ENCODE measurements at regions not wholly inside any gene's neighbourhood (a gene's known extent, or its start where the extent isn't known, plus 50 kb on each side); places are given as distances from the start of the nearest gene placed in this dataset.

DNA sequence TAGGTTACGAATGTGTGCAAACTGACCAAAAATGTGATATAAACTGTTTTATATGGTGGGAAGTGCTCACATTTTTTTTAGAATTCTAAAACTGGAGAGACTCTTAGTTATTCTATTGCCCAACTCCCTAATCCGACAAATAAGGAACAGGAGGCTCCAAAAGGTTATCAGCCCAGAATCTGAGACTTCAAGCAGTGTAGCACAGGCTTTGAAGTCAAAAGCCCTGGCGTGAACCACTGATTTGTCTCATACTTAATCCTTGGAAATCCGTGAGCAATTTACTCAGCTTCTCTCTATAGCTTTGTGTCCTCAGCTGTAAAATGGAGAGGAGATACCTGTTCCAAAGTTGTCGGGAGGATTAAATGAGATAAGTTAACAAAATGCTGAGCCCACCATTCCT is 368.8 kb upstream of the SASH1 start:
- TF ChIP-seq TCF12 (IDR thresholded peaks at IDR 0.05; ENCODE audit: low read depth) (no peak), FOXM1 (IDR thresholded peaks at IDR 0.05; ENCODE audit: borderline replicate concordance, low read depth) (no peak), RAD21 (IDR thresholded peaks at IDR 0.05; ENCODE audit: low read depth) (no peak), CREB1 (IDR thresholded peaks at IDR 0.05; ENCODE audit: low read depth) (no peak), TEAD4 (IDR thresholded peaks at IDR 0.05) (no peak), EP300 (IDR thresholded peaks at IDR 0.05; ENCODE audit: borderline replicate concordance) (no peak), EGR1 (IDR thresholded peaks at IDR 0.05) (no peak), ZBTB7A (IDR thresholded peaks at IDR 0.05; ENCODE audit: low read depth) (no peak), CEBPB (IDR thresholded peaks at IDR 0.05) (no peak), NFIC (IDR thresholded peaks at IDR 0.05) (no peak)
- TF ChIP-seq, protein P1, sequence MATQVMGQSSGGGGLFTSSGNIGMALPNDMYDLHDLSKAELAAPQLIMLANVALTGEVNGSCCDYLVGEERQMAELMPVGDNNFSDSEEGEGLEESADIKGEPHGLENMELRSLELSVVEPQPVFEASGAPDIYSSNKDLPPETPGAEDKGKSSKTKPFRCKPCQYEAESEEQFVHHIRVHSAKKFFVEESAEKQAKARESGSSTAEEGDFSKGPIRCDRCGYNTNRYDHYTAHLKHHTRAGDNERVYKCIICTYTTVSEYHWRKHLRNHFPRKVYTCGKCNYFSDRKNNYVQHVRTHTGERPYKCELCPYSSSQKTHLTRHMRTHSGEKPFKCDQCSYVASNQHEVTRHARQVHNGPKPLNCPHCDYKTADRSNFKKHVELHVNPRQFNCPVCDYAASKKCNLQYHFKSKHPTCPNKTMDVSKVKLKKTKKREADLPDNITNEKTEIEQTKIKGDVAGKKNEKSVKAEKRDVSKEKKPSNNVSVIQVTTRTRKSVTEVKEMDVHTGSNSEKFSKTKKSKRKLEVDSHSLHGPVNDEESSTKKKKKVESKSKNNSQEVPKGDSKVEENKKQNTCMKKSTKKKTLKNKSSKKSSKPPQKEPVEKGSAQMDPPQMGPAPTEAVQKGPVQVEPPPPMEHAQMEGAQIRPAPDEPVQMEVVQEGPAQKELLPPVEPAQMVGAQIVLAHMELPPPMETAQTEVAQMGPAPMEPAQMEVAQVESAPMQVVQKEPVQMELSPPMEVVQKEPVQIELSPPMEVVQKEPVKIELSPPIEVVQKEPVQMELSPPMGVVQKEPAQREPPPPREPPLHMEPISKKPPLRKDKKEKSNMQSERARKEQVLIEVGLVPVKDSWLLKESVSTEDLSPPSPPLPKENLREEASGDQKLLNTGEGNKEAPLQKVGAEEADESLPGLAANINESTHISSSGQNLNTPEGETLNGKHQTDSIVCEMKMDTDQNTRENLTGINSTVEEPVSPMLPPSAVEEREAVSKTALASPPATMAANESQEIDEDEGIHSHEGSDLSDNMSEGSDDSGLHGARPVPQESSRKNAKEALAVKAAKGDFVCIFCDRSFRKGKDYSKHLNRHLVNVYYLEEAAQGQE (IDR thresholded peaks at IDR 0.05; ENCODE audit: low read depth), result no peak
- TF ChIP-seq, protein P2, sequence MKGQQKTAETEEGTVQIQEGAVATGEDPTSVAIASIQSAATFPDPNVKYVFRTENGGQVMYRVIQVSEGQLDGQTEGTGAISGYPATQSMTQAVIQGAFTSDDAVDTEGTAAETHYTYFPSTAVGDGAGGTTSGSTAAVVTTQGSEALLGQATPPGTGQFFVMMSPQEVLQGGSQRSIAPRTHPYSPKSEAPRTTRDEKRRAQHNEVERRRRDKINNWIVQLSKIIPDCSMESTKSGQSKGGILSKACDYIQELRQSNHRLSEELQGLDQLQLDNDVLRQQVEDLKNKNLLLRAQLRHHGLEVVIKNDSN (IDR thresholded peaks at IDR 0.05), result no peak
- TF ChIP-seq, protein P3, sequence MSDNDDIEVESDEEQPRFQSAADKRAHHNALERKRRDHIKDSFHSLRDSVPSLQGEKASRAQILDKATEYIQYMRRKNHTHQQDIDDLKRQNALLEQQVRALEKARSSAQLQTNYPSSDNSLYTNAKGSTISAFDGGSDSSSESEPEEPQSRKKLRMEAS (IDR thresholded peaks at IDR 0.05), result no peak

DNA sequence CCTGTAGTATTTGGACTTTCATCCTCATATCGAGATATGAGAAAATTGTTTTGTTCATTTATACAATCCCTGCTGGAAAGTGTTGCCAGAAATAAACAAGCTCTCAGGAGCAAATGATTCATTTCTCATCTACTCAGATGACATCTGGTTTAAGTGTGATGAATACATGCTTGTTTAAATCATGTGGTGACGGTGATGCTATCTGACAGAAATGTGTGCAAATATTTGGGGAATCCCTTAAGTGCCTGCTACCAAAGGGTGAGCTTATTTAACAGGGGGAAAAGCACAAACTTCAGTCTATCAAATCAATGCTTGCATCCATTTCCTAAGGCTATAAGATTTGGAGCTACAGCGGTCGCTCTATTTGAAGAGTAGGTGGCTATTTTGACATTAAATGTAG is 368.3 kb upstream of the SASH1 start:
- TF ChIP-seq FOXM1 (IDR thresholded peaks at IDR 0.05; ENCODE audit: borderline replicate concordance, low read depth) (no peak), RAD21 (IDR thresholded peaks at IDR 0.05; ENCODE audit: low read depth) (no peak), TEAD4 (IDR thresholded peaks at IDR 0.05) (no peak), EGR1 (IDR thresholded peaks at IDR 0.05) (no peak), TCF12 (IDR thresholded peaks at IDR 0.05; ENCODE audit: low read depth) (no peak), CEBPB (IDR thresholded peaks at IDR 0.05) (no peak), TAF1 (IDR thresholded peaks at IDR 0.05; ENCODE audit: low read depth) (no peak), NFIC (IDR thresholded peaks at IDR 0.05) (no peak), EP300 (IDR thresholded peaks at IDR 0.05; ENCODE audit: borderline replicate concordance) (no peak), ZBTB7A (IDR thresholded peaks at IDR 0.05; ENCODE audit: low read depth) (no peak), CREB1 (IDR thresholded peaks at IDR 0.05; ENCODE audit: low read depth) (no peak), YY1 (IDR thresholded peaks at IDR 0.05; ENCODE audit: low read depth) (no peak)
- TF ChIP-seq, protein P3 (IDR thresholded peaks at IDR 0.05), result no peak
- TF ChIP-seq, protein P2 (IDR thresholded peaks at IDR 0.05), result no peak
- TF ChIP-seq, protein P1 (IDR thresholded peaks at IDR 0.05; ENCODE audit: low read depth), result no peak

DNA sequence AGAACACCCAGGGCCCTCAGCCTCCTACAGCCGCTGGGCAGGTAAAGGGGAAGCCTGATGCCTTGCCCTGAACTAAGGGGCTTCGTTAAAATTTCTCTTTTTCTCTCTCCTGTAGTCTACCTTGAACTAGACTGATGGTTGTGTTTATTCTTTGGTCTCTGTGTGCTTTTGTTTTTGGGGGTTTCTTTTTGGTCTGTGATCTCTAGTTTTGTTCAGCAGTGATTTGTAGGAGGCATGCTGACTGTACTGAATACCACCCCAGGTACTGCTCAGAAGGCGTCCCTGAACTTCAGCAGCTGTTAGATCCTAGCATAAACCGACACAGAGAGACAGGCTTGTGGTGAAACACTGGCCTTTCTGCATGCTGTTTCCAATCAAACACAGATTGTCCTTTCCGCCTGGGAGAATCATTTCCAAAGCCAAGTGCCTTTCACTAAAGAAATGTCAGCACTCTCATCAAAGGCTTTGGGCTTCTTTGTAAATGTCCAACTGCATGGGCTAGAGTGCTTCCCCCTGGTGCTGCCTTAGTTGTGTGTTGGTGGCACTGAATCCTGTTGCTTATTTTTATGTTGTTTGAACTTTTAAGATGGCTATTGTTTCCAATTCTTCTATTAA is 364.7 kb upstream of the SASH1 start:
- TF ChIP-seq EP300 (IDR thresholded peaks at IDR 0.05; ENCODE audit: borderline replicate concordance) (no peak), TAF1 (IDR thresholded peaks at IDR 0.05; ENCODE audit: low read depth) (no peak), TEAD4 (IDR thresholded peaks at IDR 0.05) (no peak), CEBPB (IDR thresholded peaks at IDR 0.05) (no peak), NFIC (IDR thresholded peaks at IDR 0.05) (no peak), YY1 (IDR thresholded peaks at IDR 0.05; ENCODE audit: low read depth) (no peak), EGR1 (IDR thresholded peaks at IDR 0.05) (no peak)
- TF ChIP-seq, protein P3 (IDR thresholded peaks at IDR 0.05), result no peak
- TF ChIP-seq, protein P2 (IDR thresholded peaks at IDR 0.05), result no peak

DNA sequence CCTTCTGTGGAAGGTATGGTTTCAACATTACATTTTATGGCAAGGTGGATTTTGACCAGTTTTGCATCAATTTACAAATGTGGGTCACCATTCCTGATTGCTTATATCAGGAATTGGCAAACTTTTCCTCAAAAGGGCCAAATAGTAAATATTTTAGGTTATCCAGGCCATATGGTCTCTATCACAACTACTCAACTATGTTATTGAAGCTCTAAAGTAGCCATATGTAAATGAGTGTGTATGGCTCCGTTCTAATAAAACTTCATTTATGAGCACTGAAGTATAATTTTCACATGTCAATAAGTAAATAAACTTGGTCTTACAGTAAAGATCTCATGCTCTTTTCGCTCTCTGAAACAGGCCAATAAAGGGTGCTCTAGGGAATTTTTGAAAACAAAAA is 362.7 kb upstream of the SASH1 start:
- no peak for TF ChIP-seq TAF1 (IDR thresholded peaks at IDR 0.05; ENCODE audit: low read depth)
- TF ChIP-seq YY1 (IDR thresholded peaks at IDR 0.05; ENCODE audit: low read depth), result no peak
- no peak for TF ChIP-seq CREB1 (IDR thresholded peaks at IDR 0.05; ENCODE audit: low read depth)
- TF ChIP-seq EP300 (IDR thresholded peaks at IDR 0.05; ENCODE audit: borderline replicate concordance), result no peak
- TF ChIP-seq RAD21 (IDR thresholded peaks at IDR 0.05; ENCODE audit: low read depth), result no peak
- TF ChIP-seq TCF12 (IDR thresholded peaks at IDR 0.05; ENCODE audit: low read depth), result no peak

DNA sequence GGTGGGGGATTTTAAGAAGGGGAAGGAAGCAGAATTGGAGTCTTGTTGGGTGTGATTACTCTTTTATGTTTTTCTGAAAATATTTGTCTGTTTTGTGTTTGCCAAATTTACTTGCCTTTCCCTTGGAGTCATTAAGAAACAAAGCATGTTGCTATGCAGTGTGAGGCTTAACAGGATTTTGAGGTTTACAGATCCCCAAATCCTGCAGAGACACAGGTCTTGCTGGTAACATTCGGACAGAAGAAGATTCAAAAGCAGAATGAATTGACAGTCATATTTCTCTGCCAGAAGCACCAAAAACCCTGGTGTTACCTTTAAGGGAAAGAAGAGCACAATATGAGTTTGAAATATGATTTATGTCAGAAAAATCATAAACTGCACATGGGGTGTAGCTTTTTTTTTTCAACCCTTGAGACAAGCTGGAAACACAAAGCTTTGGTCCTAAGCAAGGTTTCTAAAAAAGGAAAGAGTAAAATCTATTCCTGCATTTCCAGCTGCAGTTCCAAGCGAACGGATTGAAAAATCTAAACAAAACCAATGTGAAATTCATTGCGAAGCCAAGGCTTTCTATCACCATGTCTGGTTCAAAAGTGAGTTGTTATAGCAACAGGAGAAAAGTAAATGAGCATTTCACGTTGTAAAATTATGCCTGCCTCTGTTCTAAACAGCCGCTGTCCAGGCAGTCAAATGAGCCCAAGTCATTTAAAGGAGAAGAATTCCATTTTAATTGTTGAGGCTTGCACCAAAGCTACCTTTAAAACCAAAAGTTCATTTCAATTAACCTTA is 358.9 kb upstream of the SASH1 start:
- TF ChIP-seq TEAD4 (IDR thresholded peaks at IDR 0.05), result no peak
- TF ChIP-seq EP300 (IDR thresholded peaks at IDR 0.05; ENCODE audit: borderline replicate concordance), result no peak
- TF ChIP-seq, protein P3 (IDR thresholded peaks at IDR 0.05), result no peak
- TF ChIP-seq CEBPB (IDR thresholded peaks at IDR 0.05), result no peak
- TF ChIP-seq NFIC (IDR thresholded peaks at IDR 0.05), result no peak
- no peak for TF ChIP-seq RAD21 (IDR thresholded peaks at IDR 0.05; ENCODE audit: low read depth)
- TF ChIP-seq ZBTB7A (IDR thresholded peaks at IDR 0.05; ENCODE audit: low read depth), result no peak
- TF ChIP-seq TAF1 (IDR thresholded peaks at IDR 0.05; ENCODE audit: low read depth), result no peak

All from Ishikawa (cell line).